Neural progenitor cell (in vitro differentiated cells): ENCODE measurements at regions not wholly inside any gene's neighbourhood (a gene's known extent, or its start where the extent isn't known, plus 50 kb on each side); places are given as distances from the start of the nearest gene placed in this dataset.
"Not testable (repeated sequence)": the region's sequence is repeated elsewhere in the genome, so short reads cannot be mapped to it uniquely, and the experiment has no call there.

ENCODE experiments used
- DNase-seq: peaks from one replicate; pipeline ENCODE4 v3.0.0-alpha.2; 2016; ENCODE audit warnings: low spot score
- H2AFZ ChIP-seq: fragments of 200-600 bp; sonication (generic); replicated peaks from 2 replicates; pipeline ENCODE4 v1.6.1; 2016; ENCODE audit warnings: antibody characterized with exemption
- H3F3A ChIP-seq: fragments of 200-600 bp; sonication (generic); 2 replicates; pipeline ENCODE4 v1.6.1; 2016; ENCODE audit warnings: antibody characterized with exemption, low read depth
- H3K27ac ChIP-seq: fragments of 200-600 bp; sonication (generic); 2 replicates; pipeline ENCODE4 v1.5.1; 2016; ENCODE audit warnings: mild to moderate bottlenecking
- H3K27me3 ChIP-seq: fragments of 200-600 bp; sonication (generic); 2 replicates; pipeline ENCODE4 v1.6.1; 2016; ENCODE audit warnings: mild to moderate bottlenecking, moderate library complexity
- H3K36me3 ChIP-seq: fragments of 200-600 bp; sonication (generic); 2 replicates; pipeline ENCODE4 v1.5.1; 2016
- H3K4me1 ChIP-seq: fragments of 200-600 bp; sonication (generic); 2 replicates; pipeline ENCODE4 v1.6.1; 2016; ENCODE audit warnings: mixed run types
- H3K4me2 ChIP-seq: fragments of 200-600 bp; sonication (generic); 2 replicates; pipeline ENCODE4 v1.6.1; 2016
- H3K4me3 ChIP-seq: fragments of 200-600 bp; sonication (generic); 2 replicates; pipeline ENCODE4 v1.5.1; 2016
- H3K79me2 ChIP-seq: fragments of 200-600 bp; sonication (generic); 2 replicates; pipeline ENCODE4 v1.6.1; 2016; ENCODE audit warnings: low read depth
- H3K9ac ChIP-seq: fragments of 200-600 bp; sonication (generic); 2 replicates; pipeline ENCODE4 v1.6.1; 2016
- H3K9me3 ChIP-seq: fragments of 200-600 bp; sonication (generic); 2 replicates; pipeline ENCODE4 v1.5.1; 2016; ENCODE audit warnings: low read depth
- H4K20me1 ChIP-seq: fragments of 200-600 bp; sonication (generic); 2 replicates; pipeline ENCODE4 v1.6.1; 2016; ENCODE audit warnings: low read depth
- H3K27ac Mint-ChIP-seq: 3 replicates; pipeline ENCODE4 v1.8.0; 2021; ENCODE audit warnings: mixed read lengths
- H3K27me3 Mint-ChIP-seq: 2 replicates; pipeline ENCODE4 v1.8.0; 2022; ENCODE audit warnings: low read depth, mild to moderate bottlenecking, inconsistent platforms, moderate library complexity, mixed read lengths; ENCODE audit not compliant: insufficient read depth
- H3K36me3 Mint-ChIP-seq: 3 replicates; pipeline ENCODE4 v1.8.0; 2021; ENCODE audit warnings: mixed read lengths
- H3K4me1 Mint-ChIP-seq: 3 replicates; pipeline ENCODE4 v1.8.0; 2021; ENCODE audit warnings: mixed read lengths
- H3K4me3 Mint-ChIP-seq: 3 replicates; pipeline ENCODE4 v1.8.0; 2021; ENCODE audit warnings: mild to moderate bottlenecking, moderate library complexity, mixed read lengths
- H3K9me3 Mint-ChIP-seq: 3 replicates; pipeline ENCODE4 v1.8.0; 2020; ENCODE audit warnings: mixed read lengths
- CTCF ChIP-seq: fragments of 200-600 bp; sonication (generic); IDR thresholded peaks from 2 replicates; pipeline ENCODE4 v1.5.1; 2017; ENCODE audit warnings: antibody characterized with exemption, mild to moderate bottlenecking
- EZH2 ChIP-seq: fragments of 200-600 bp; sonication (generic); IDR thresholded peaks from 2 replicates; pipeline ENCODE4 v1.6.1; 2017; ENCODE audit warnings: antibody characterized with exemption, mild to moderate bottlenecking, moderate library complexity
- EZH2phosphoT487 ChIP-seq: fragments of 200-600 bp; sonication (generic); IDR thresholded peaks from 2 replicates; pipeline ENCODE4 v1.6.1; 2017; ENCODE audit warnings: antibody characterized with exemption

GRCh38 chr16:35797811-35798210 is 2338.4 kb downstream of the TP53TG3F start:
- no peak overlapping the region for H3K4me2 ChIP-seq
- no peaks in the 10 kb centered on the region for H4K20me1 ChIP-seq
- H3K4me1 Mint-ChIP-seq = no peaks in the 10 kb centered on the region
- H3K4me3 Mint-ChIP-seq = no peak overlapping the region
- no peaks in the 10 kb centered on the region for H3F3A ChIP-seq
- H2AFZ ChIP-seq = no peak overlapping the region
- H3K27me3 ChIP-seq = no peaks in the 10 kb centered on the region
- peaks cover 21% of the 10 kb centered on the region for H3K9me3 ChIP-seq
- no peak for DNase-seq
- H3K79me2 ChIP-seq = no peaks in the 10 kb centered on the region
- no peak overlapping the region for H3K27ac ChIP-seq
- no peak overlapping the region for H3K4me3 ChIP-seq
- no peaks in the 10 kb centered on the region for H3K36me3 ChIP-seq
- no peak for TF ChIP-seq CTCF
- no peak for TF ChIP-seq EZH2
- no peak for TF ChIP-seq EZH2phosphoT487
- no peak overlapping the region for H3K27ac Mint-ChIP-seq
- no peaks in the 10 kb centered on the region for H3K27me3 Mint-ChIP-seq
- H3K4me1 ChIP-seq = no peaks in the 10 kb centered on the region
- peaks cover 47% of the 10 kb centered on the region for H3K9me3 Mint-ChIP-seq
- H3K36me3 Mint-ChIP-seq = no peaks in the 10 kb centered on the region
- no peak overlapping the region for H3K9ac ChIP-seq

- H3K9me3 Mint-ChIP-seq = peaks cover 45% of the 10 kb centered on the region
- Histone ChIP-seq H3K27ac (no peak overlapping the region), H3K9ac (no peak overlapping the region), H3K9me3 (peaks cover 21% of the 10 kb centered on the region), H3K4me3 (no peak overlapping the region), H3K4me2 (no peak overlapping the region), H3K4me1 (no peaks in the 10 kb centered on the region), H3K27me3 (no peaks in the 10 kb centered on the region), H3K36me3 (no peaks in the 10 kb centered on the region), H3F3A (no peaks in the 10 kb centered on the region), H2AFZ (no peak overlapping the region), H4K20me1 (no peaks in the 10 kb centered on the region), H3K79me2 (no peaks in the 10 kb centered on the region)
- no peak overlapping the region for H3K27ac Mint-ChIP-seq
- no peak overlapping the region for H3K4me3 Mint-ChIP-seq
- H3K4me1 Mint-ChIP-seq = no peaks in the 10 kb centered on the region
- no peaks in the 10 kb centered on the region for H3K27me3 Mint-ChIP-seq
- DNase-seq = no peak
- TF ChIP-seq EZH2phosphoT487 (no peak), CTCF (no peak), EZH2 (no peak)
- H3K36me3 Mint-ChIP-seq = no peaks in the 10 kb centered on the region
Measured at GRCh38 chr16:35798885-35799426, 2339.5 kb downstream of the TP53TG3F start.

GRCh38 chr16:35804465-35804864 is 2345.1 kb downstream of the TP53TG3F start:
- not testable (repeated sequence) for H3K4me3 ChIP-seq, H3K36me3 ChIP-seq, H3K79me2 ChIP-seq, H3K27ac Mint-ChIP-seq, H3K4me1 ChIP-seq, H3F3A ChIP-seq, H3K36me3 Mint-ChIP-seq, H3K4me1 Mint-ChIP-seq, H3K27ac ChIP-seq, H3K9ac ChIP-seq, H3K4me2 ChIP-seq, H3K9me3 ChIP-seq, H4K20me1 ChIP-seq, H3K27me3 Mint-ChIP-seq, H3K27me3 ChIP-seq, DNase-seq, H3K4me3 Mint-ChIP-seq, H2AFZ ChIP-seq
- peaks cover 31% of the 10 kb centered on the region for H3K9me3 Mint-ChIP-seq

GRCh38 chr16:35823342-35823741 is 2363.9 kb downstream of the TP53TG3F start:
- H3K27me3 Mint-ChIP-seq = no peaks in the 10 kb centered on the region
- peaks cover 32% of the 10 kb centered on the region for H3K9me3 ChIP-seq
- H3K4me3 ChIP-seq = no peak overlapping the region
- H3K9me3 Mint-ChIP-seq = peaks cover 22% of the 10 kb centered on the region
- H3K79me2 ChIP-seq = no peaks in the 10 kb centered on the region
- no peaks in the 10 kb centered on the region for H3K27me3 ChIP-seq
- H3K4me2 ChIP-seq = no peak overlapping the region
- H3K4me1 ChIP-seq = no peaks in the 10 kb centered on the region
- no peak overlapping the region for H3K4me3 Mint-ChIP-seq
- TF ChIP-seq EZH2phosphoT487 (no peak), EZH2 (no peak), CTCF (no peak)
- no peak for DNase-seq
- no peak overlapping the region for H2AFZ ChIP-seq
- H3K27ac ChIP-seq = no peak overlapping the region
- H3K36me3 Mint-ChIP-seq = no peaks in the 10 kb centered on the region
- H3K9ac ChIP-seq = no peak overlapping the region
- H3K36me3 ChIP-seq = no peaks in the 10 kb centered on the region
- H4K20me1 ChIP-seq = no peaks in the 10 kb centered on the region
- H3F3A ChIP-seq = no peaks in the 10 kb centered on the region
- no peaks in the 10 kb centered on the region for H3K4me1 Mint-ChIP-seq
- H3K27ac Mint-ChIP-seq = no peak overlapping the region
